Immature natural killer cell (primary cell): ENCODE measurements at regions not wholly inside any gene's neighbourhood (a gene's known extent, or its start where the extent isn't known, plus 50 kb on each side); places are given as distances from the start of the nearest gene placed in this dataset.

ENCODE experiments used
- DNase-seq, 3 donors: peaks; one replicate each; pipeline ENCODE4 v3.0.0; 2022; ENCODE audit warnings: mixed read lengths in 1 of 3
- H3K27ac Mint-ChIP-seq, 6 donors: one replicate each; pipeline ENCODE4 v1.8.0; 2020; ENCODE audit warnings: mixed read lengths in 6 of 6, mild to moderate bottlenecking in 5 of 6, inconsistent platforms in 4 of 6, moderate library complexity in 3 of 6
- H3K27me3 Mint-ChIP-seq, 3 donors: one replicate each; pipeline ENCODE4 v1.8.0; 2020 to 2021; ENCODE audit warnings: low read depth in 3 of 3, mild to moderate bottlenecking in 3 of 3, mixed read lengths in 3 of 3, moderate library complexity in 3 of 3, inconsistent platforms in 1 of 3
- H3K36me3 Mint-ChIP-seq, 3 donors: one replicate each; pipeline ENCODE4 v1.8.0; 2020; ENCODE audit warnings: mixed read lengths in 3 of 3, inconsistent platforms in 2 of 3, mild to moderate bottlenecking in 2 of 3
- H3K4me1 Mint-ChIP-seq, 2 donors: one replicate each; pipeline ENCODE4 v1.8.0; 2020; ENCODE audit warnings: inconsistent platforms in 2 of 2, mild to moderate bottlenecking in 2 of 2, mixed read lengths in 2 of 2, moderate library complexity in 1 of 2
- H3K4me3 Mint-ChIP-seq, 5 donors: one replicate each; pipeline ENCODE4 v1.8.0; 2020; ENCODE audit warnings: mild to moderate bottlenecking in 5 of 5, mixed read lengths in 5 of 5, inconsistent platforms in 3 of 5, moderate library complexity in 3 of 5
- H3K9me3 Mint-ChIP-seq, 6 donors: one replicate each; pipeline ENCODE4 v1.8.0; 2020; ENCODE audit warnings: mild to moderate bottlenecking in 6 of 6, mixed read lengths in 6 of 6, inconsistent platforms in 4 of 6, moderate library complexity in 3 of 6

DNA sequence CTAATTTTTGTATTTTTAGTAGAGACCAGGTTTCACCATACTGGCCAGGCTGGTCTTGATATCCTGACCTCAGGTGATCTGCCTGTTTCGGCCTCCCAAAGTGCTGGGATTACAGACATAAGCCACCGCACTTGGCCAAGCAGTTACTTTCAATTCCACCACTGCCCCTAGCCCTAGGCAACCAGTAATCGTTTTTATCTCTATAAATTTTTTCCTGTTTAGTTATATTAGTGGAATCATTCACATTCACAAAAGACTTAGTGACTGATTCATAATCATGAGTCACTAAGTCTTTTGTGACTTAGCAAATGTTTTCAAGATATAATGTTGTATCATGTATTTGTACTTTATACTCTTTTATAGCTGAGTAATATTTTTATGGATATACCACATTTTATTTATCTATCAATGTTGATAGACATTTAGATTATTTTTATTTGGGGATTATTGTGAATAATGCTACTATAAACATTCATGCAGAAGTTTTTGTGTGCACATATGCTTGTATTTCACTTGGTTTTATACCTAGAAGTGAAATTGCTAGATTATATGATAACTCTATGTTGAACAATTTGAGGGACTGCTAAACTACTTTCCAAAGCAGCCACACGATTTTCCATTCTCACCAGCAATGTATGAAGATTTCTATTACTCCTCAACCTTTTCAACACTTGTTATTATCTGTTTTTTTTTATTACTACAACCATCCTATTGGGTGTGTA is 421.4 kb upstream of the ID4 start:
- Mint-ChIP-seq H3K4me3 (no peak overlapping the region), H3K4me1 (no peaks in the 10 kb centered on the region), H3K27me3 (no peaks in the 10 kb centered on the region), H3K27ac (no peak overlapping the region), H3K9me3 (peaks cover 0 to 11% (median 1%) of the 10 kb centered on the region in 6 donors), H3K36me3 (no peaks in the 10 kb centered on the region)
- no peak for DNase-seq

DNA sequence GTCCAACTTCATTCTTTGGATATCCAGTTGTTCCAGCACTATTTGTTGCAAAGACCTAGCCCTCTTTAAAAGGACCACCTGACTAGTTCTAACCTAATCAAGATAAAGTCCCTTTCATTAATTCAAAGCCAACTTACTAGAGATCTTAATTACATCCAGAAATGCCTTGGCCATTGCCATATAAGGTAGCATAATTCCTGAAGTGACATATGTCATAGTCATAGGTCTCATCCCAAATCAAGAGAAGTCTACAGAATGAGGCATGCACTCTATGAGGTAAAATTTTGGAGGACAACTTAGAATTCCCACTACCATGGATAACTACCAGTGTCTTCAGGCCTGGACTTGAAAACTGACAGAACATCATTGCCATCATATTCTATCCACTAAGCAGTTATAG is 420.4 kb upstream of the ID4 start:
- Mint-ChIP-seq H3K27me3 (no peaks in the 10 kb centered on the region), H3K27ac (no peak overlapping the region), H3K9me3 (peaks cover 0 to 20% (median 5%) of the 10 kb centered on the region in 6 donors), H3K4me1 (no peaks in the 10 kb centered on the region), H3K36me3 (no peaks in the 10 kb centered on the region), H3K4me3 (no peak overlapping the region)
- DNase-seq = no peak

DNA sequence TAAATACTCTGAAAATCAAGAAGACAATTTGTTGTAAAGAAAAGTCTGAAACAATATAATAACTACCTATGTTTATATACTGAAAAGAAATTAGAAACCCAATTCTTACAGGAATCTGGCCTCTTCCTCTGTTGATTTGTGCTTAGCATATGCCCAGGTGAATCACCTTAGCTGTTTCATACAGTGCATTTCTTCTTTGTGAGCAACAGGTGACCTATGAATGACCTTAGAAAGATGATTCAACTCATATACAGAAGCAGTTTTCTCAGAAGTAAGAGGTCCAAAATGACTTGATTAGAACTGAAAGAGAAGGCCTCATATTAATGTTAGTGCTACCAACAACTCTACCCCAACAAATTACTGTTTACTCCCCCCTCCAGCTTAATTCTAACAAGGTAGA is 419.5 kb upstream of the ID4 start:
- no peaks in the 10 kb centered on the region for H3K27me3 Mint-ChIP-seq
- peaks cover 0 to 20% (median 5%) of the 10 kb centered on the region in 6 donors for H3K9me3 Mint-ChIP-seq
- no peak overlapping the region for H3K4me3 Mint-ChIP-seq
- DNase-seq = no peak
- H3K27ac Mint-ChIP-seq = no peak overlapping the region
- H3K4me1 Mint-ChIP-seq = no peaks in the 10 kb centered on the region
- no peaks in the 10 kb centered on the region for H3K36me3 Mint-ChIP-seq

DNA sequence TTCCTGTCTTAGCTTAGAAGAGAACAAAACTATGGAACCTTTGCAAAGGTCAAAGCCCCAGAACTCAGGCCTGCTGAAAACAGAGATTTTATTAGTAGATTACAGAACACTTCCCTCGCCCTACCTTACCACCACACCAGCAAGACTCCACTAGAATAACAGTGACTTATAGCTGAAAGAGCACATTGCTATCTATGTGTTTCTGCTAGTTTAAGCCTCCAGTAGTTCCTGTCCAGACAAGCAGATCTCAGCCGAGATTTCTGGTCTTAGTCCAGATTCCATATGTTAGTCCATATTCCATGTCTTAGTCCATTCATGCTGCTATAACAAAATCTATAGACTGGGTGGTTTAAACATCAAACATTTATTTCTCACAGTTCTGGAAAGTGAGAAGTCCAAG is 412.3 kb upstream of the ID4 start:
- Mint-ChIP-seq H3K9me3 (peaks cover 6 to 24% (median 7%) of the 10 kb centered on the region in 6 donors), H3K27ac (no peak overlapping the region), H3K27me3 (peaks cover 0 to 2% (median 1%) of the 10 kb centered on the region in 3 donors), H3K36me3 (no peaks in the 10 kb centered on the region), H3K4me3 (no peak overlapping the region), H3K4me1 (no peaks in the 10 kb centered on the region)
- DNase-seq = no peak

DNA sequence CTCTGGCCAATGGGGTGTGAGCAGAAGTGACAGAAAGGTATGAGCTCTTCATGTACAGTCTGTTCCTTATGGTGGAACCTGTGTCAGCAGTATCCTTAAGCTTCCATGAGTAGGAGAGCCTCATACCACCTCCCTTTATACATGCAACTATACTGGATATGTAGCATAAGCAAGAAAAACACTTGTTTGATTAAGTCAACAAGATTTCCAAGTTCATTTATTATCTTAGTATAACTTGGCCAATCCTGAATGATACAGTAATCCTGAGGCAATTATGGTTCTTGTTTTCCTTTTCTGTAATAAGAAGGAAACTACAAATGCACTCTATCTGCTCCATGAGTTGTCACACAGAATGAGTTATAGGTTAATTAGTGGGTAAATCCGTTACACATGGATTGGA is 409.6 kb upstream of the ID4 start:
- Mint-ChIP-seq H3K9me3 (peaks cover 3 to 16% (median 5%) of the 10 kb centered on the region in 6 donors), H3K4me3 (no peak overlapping the region), H3K27ac (no peak overlapping the region), H3K27me3 (peaks cover 0 to 2% (median 1%) of the 10 kb centered on the region in 3 donors), H3K4me1 (no peaks in the 10 kb centered on the region), H3K36me3 (no peaks in the 10 kb centered on the region)
- no peak for DNase-seq

DNA sequence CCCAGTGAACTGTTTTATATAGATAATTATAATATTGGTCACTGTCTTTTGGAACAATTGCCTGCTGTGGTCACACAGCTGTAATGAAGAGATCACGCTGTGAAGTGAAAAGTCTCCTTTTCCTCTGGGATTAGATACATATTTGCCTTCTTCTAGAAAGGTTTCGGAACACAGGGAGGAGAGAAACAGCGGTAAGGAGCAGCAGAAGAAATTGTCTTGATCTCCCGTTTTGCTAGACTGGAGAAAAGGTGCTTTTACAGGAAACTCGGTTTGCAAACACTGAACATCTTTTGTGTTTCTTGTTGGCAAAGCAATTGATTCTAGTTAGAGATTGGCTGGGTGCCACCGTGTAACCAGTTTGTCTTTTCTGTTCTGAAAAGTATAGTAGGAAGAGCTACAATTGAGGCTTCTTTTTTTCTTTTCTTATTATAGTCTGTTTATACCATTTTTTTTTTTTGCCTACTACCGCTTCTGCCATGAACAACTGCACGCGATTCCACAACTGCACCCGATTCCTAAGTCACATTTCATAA is 404.1 kb upstream of the ID4 start:
- Mint-ChIP-seq H3K36me3 (no peaks in the 10 kb centered on the region), H3K27ac (no peak overlapping the region), H3K27me3 (peaks cover 0 to 4% (median 3%) of the 10 kb centered on the region in 3 donors), H3K4me1 (no peaks in the 10 kb centered on the region), H3K9me3 (peaks cover 0 to 11% (median under 1%) of the 10 kb centered on the region in 6 donors), H3K4me3 (no peak overlapping the region)
- no peak for DNase-seq

DNA sequence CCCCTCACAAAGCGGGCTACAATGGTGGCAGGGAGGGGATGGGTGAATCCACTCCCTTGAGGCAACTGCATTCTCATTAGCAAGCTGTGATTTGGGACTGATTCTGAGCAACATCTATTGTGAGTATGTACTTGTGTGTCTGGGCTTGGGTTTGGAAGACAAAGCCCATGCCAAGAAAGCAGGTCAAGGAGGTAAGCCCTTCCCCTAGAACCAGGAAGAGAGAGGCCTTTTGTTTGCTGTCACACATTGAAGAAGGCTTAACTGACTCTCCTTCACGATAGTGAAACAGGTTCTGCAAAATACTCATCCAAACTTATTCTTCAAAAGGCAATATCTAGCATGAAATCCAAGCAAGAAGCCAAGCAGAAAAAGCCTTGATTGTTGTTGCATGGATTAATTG is 403.1 kb upstream of the ID4 start:
- H3K4me3 Mint-ChIP-seq = no peak overlapping the region
- DNase-seq = no peak
- H3K4me1 Mint-ChIP-seq = no peaks in the 10 kb centered on the region
- peaks cover 0 to 11% (median under 1%) of the 10 kb centered on the region in 6 donors for H3K9me3 Mint-ChIP-seq
- no peak overlapping the region for H3K27ac Mint-ChIP-seq
- H3K36me3 Mint-ChIP-seq = no peaks in the 10 kb centered on the region
- peaks cover 0 to 3% (median 3%) of the 10 kb centered on the region in 3 donors for H3K27me3 Mint-ChIP-seq

DNA sequence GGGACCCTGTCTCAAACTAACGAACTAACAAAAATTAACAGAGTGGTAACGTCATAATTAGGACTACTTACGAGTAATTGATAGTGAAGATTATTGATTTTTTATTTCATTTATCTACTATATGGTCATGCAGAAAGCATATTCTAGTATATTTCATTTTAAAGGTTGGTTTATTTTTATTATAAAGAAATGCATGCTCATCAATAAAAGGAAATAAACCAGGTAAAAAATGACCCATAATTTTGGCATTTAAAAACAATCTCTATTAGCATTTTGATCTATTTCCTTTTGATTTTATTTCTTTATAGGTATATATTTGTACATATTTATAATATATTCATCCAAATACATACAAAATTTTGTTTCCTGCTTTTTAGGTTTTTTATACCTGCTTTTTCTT is 401.4 kb upstream of the ID4 start:
- Mint-ChIP-seq H3K27me3 (peaks cover 0 to 3% (median 3%) of the 10 kb centered on the region in 3 donors), H3K36me3 (no peaks in the 10 kb centered on the region)

DNA sequence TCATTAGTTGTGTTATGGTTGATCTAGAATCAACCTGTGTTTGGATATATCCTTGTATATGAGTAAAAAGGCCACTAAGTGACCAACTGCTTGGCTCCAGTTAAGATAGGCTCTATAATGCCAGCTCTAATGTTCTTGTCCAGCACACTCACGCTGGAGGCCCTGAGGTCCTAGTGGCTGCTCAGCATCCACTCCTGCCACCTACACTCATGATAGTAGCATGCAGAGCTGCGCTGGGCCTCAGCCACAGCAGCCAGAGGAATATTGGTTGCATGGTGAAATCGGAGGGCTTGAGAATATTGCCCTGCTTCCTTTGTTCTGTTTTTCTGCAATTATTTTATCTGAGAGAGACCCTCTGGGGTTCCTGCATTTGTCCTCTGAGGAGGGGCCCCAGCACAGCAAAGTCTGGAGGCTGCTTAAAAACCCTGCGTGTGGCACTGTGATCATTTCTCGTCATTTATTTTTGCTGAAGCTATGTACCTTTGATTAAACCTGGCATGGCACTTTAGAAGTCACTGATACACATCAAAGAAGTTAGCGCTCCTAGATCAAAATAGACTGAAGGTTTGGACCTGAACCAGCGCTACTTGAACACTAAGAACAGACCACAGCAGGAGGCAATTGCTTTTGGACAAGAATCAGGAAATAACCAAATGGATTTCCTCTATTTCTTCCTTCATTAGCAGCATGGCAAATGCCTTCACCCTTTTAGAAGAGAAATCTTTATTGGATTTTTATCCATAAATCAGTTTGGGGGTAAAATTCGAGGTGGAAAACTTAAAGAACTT is 398.4 kb upstream of the ID4 start:
- peaks cover 0 to 3% (median 3%) of the 10 kb centered on the region in 3 donors for H3K27me3 Mint-ChIP-seq
- H3K36me3 Mint-ChIP-seq = no peaks in the 10 kb centered on the region
- no peak overlapping the region for H3K4me3 Mint-ChIP-seq

More for the DNA sequence above, 401.4 kb upstream of the ID4 start:
- Mint-ChIP-seq H3K4me1 (no peaks in the 10 kb centered on the region), H3K4me3 (no peak overlapping the region), H3K27ac (no peak overlapping the region), H3K9me3 (peaks cover 0 to 16% (median under 1%) of the 10 kb centered on the region in 6 donors)
- DNase-seq = no peak

DNA sequence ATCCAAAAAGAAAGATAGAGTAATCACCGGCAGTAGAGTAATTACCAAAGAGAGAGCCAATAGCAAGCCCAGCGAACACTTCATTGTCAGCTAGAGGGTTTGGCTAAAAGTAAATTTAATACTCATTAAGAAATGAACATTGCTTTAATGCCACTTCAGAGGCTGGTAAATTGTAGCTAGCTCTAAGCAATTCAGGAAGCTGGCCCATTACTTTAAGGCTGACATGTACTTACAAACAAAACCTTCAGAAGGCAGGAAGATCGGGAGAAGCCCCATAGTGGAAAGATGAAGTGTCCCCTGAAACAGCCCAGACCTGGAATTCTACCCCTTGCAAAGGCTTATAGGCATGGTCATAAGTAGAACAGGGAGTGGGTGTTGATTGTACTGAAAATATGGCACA is 396.6 kb upstream of the ID4 start:
- H3K27me3 Mint-ChIP-seq = peaks cover 0 to 3% (median 2%) of the 10 kb centered on the region in 3 donors
- no peaks in the 10 kb centered on the region for H3K4me1 Mint-ChIP-seq
- no peaks in the 10 kb centered on the region for H3K36me3 Mint-ChIP-seq
- H3K9me3 Mint-ChIP-seq = peaks cover 0 to 19% (median 3%) of the 10 kb centered on the region in 6 donors
- H3K4me3 Mint-ChIP-seq = no peak overlapping the region
- DNase-seq = no peak
- H3K27ac Mint-ChIP-seq = no peak overlapping the region

More for the DNA sequence above, 398.4 kb upstream of the ID4 start:
- Mint-ChIP-seq H3K27ac (no peak overlapping the region), H3K4me1 (no peaks in the 10 kb centered on the region), H3K9me3 (peaks cover 0 to 12% (median 2%) of the 10 kb centered on the region in 6 donors)
- no peak for DNase-seq

DNA sequence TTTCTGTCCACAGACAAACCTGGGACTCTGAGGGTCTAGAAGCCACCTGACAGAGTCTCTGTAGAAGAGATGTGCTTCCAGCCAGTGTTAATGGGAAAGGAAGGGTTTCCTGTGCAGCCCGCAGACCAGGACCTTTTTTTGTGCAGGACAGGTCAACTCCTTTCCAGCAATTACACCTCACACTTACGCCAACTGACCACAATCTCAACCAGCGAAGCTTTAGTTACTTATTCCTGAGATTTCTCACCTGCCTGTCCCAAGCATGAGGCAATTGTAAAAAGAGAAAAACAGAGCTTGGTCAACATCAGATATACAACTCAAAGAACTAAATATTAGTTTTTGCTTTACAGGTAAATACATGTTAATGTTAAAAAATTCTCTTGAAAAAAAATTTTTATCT is 393.8 kb upstream of the ID4 start:
- DNase-seq = no peak
- no peak overlapping the region for H3K27ac Mint-ChIP-seq
- H3K27me3 Mint-ChIP-seq = peaks cover 0 to 2% (median 0%) of the 10 kb centered on the region in 3 donors
- peaks cover 0 to 17% (median 4%) of the 10 kb centered on the region in 6 donors for H3K9me3 Mint-ChIP-seq
- H3K36me3 Mint-ChIP-seq = no peaks in the 10 kb centered on the region
- H3K4me3 Mint-ChIP-seq = no peak overlapping the region
- H3K4me1 Mint-ChIP-seq = no peaks in the 10 kb centered on the region

DNA sequence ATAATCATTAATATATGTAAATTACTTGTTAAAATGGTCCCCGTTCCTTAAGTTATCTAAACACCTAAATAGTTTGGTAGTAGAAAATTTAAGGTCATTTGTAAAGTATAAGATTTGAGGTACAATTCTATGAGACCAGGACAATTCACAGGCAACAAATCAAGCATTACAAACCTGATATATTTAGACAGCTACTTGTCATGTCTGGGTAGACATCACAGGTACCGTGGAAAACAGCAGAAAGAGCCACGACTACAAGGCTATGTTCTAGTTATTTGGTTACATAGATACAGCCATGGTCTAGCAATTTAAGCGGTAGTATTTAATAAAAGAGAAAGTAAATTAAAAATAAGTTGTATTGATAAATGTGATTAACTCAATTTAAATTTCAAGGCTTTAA is 393.1 kb upstream of the ID4 start:
- no peaks in the 10 kb centered on the region for H3K4me1 Mint-ChIP-seq
- DNase-seq = no peak
- H3K4me3 Mint-ChIP-seq = no peak overlapping the region
- H3K36me3 Mint-ChIP-seq = no peaks in the 10 kb centered on the region
- peaks cover 0 to 2% (median 0%) of the 10 kb centered on the region in 3 donors for H3K27me3 Mint-ChIP-seq
- peaks cover 0 to 17% (median 4%) of the 10 kb centered on the region in 6 donors for H3K9me3 Mint-ChIP-seq
- no peak overlapping the region for H3K27ac Mint-ChIP-seq

DNA sequence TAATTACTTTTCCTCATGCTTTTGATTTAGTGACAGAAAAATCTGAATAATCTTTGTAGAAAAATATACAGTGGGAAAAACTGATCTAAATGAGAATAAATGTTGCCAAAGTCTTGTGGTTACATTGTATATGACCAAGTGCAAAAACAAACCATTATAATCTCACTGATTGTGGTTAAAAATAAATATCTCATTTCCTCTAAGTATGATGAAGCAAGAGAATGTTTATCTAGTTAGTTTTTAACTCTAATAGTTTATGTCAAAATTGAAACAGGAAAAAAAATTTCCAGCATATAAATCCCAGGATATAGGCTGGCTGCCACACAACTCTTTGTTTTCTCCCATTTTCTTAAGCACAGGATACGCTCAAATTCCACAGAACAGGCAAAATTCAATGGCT is 392.7 kb upstream of the ID4 start:
- Mint-ChIP-seq H3K4me1 (no peaks in the 10 kb centered on the region), H3K4me3 (no peak overlapping the region), H3K27ac (no peak overlapping the region), H3K9me3 (peaks cover 2 to 17% (median 4%) of the 10 kb centered on the region in 6 donors), H3K36me3 (no peaks in the 10 kb centered on the region), H3K27me3 (peaks cover 0 to 2% (median 0%) of the 10 kb centered on the region in 3 donors)
- no peak for DNase-seq

DNA sequence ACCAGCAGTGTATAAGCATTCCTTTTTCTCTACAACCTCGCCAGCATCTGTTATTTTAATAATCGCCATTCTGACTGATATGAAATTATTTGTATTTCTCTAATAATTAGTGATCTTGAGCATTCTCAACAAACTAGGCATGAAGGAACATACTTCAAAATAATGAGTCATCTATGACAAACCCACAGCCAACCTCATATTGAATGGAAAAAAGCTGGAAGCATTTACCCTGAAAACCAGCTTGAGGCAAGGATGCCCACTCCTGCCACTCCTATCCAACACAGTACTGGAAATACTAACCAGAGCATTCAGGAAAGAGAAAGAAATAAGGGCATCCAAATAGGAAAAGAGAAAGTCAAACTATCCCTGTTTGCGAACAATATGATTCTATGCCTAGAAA is 390.6 kb upstream of the ID4 start:
- Mint-ChIP-seq H3K4me3 (no peak overlapping the region), H3K4me1 (no peaks in the 10 kb centered on the region), H3K27ac (no peak overlapping the region), H3K36me3 (no peaks in the 10 kb centered on the region), H3K9me3 (peaks cover 3 to 11% (median 5%) of the 10 kb centered on the region in 6 donors), H3K27me3 (peaks cover 0 to 2% (median 0%) of the 10 kb centered on the region in 3 donors)
- no peak for DNase-seq
